HL-60 (cell line): ENCODE measurements at regions not wholly inside any gene's neighbourhood (a gene's known extent, or its start where the extent isn't known, plus 50 kb on each side); places are given as distances from the start of the nearest gene placed in this dataset.

Experiments used
- POLR2AphosphoS5 ChIP-seq: IDR thresholded peaks from 2 replicates; pipeline ENCODE4 v1.6.1; 2012; ENCODE audit warnings: low read depth
- TF ChIP-seq, protein P1 (sequence below): IDR thresholded peaks from one replicate; pipeline ENCODE4 v1.5.1; 2011; ENCODE audit warnings: low read length, control low read depth, inconsistent platforms; ENCODE audit not compliant: insufficient read depth

GRCh38 chr3:72319194-72320094, 528.8 kb downstream of the SHQ1 start:
- TF ChIP-seq, protein P1, sequence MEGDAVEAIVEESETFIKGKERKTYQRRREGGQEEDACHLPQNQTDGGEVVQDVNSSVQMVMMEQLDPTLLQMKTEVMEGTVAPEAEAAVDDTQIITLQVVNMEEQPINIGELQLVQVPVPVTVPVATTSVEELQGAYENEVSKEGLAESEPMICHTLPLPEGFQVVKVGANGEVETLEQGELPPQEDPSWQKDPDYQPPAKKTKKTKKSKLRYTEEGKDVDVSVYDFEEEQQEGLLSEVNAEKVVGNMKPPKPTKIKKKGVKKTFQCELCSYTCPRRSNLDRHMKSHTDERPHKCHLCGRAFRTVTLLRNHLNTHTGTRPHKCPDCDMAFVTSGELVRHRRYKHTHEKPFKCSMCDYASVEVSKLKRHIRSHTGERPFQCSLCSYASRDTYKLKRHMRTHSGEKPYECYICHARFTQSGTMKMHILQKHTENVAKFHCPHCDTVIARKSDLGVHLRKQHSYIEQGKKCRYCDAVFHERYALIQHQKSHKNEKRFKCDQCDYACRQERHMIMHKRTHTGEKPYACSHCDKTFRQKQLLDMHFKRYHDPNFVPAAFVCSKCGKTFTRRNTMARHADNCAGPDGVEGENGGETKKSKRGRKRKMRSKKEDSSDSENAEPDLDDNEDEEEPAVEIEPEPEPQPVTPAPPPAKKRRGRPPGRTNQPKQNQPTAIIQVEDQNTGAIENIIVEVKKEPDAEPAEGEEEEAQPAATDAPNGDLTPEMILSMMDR, result no peak
- no peak for TF ChIP-seq POLR2AphosphoS5
